ENCODE measurements at regions not wholly inside any gene's neighbourhood (a gene's known extent, or its start where the extent isn't known, plus 50 kb on each side); places are given as distances from the start of the nearest gene placed in this dataset.

GRCh38 chr4:156659983-156660382 lies 311.6 kb downstream of the PDGFC start:
- Histone ChIP-seq H3K9me3 (ENCODE audit: control insufficient read depth in 2 of 2, insufficient read depth in 1 of 2, low read depth in 1 of 2, low read length in 1 of 2) (no peaks in the 10 kb centered on the region), H3K36me3 (ENCODE audit: control insufficient read depth in 2 of 2, insufficient read depth in 2 of 2, low read length in 1 of 2) (no peaks in the 10 kb centered on the region), H3K4me3 (ENCODE audit: low read depth in 1 of 2, low read length in 2 of 2) (no peak overlapping the region), H3K27ac (ENCODE audit: low read depth in 2 of 2, low read length in 1 of 2) (no peak overlapping the region), H3K27me3 (ENCODE audit: control insufficient read depth in 1 of 2, insufficient read depth in 2 of 2, low read length in 2 of 2) (no peaks in the 10 kb centered on the region), H3K4me1 (ENCODE audit: control insufficient read depth in 2 of 2, insufficient read depth in 2 of 2, low read length in 1 of 2) (no peaks in the 10 kb centered on the region)
- 65 to 68% methylated on average over 3 of the region's 3 CpGs for WGBS, 2 donors

GRCh38 chr4:156659570-156659969 lies 312.0 kb downstream of the PDGFC start:
- Histone ChIP-seq H3K27ac (ENCODE audit: low read depth in 2 of 2, low read length in 1 of 2) (no peak overlapping the region), H3K4me1 (ENCODE audit: control insufficient read depth in 2 of 2, insufficient read depth in 2 of 2, low read length in 1 of 2) (no peaks in the 10 kb centered on the region), H3K9me3 (ENCODE audit: control insufficient read depth in 2 of 2, insufficient read depth in 1 of 2, low read depth in 1 of 2, low read length in 1 of 2) (no peaks in the 10 kb centered on the region), H3K27me3 (ENCODE audit: control insufficient read depth in 1 of 2, insufficient read depth in 2 of 2, low read length in 2 of 2) (no peaks in the 10 kb centered on the region), H3K36me3 (ENCODE audit: control insufficient read depth in 2 of 2, insufficient read depth in 2 of 2, low read length in 1 of 2) (no peaks in the 10 kb centered on the region), H3K4me3 (ENCODE audit: low read depth in 1 of 2, low read length in 2 of 2) (no peak overlapping the region)
- WGBS, 2 donors: 45 to 76% methylated on average over 2 of the region's 2 CpGs

GRCh38 chr4:156656896-156657295 lies 314.7 kb downstream of the PDGFC start:
- WGBS, 2 donors: 67 to 68% methylated on average over 2 of the region's 2 CpGs
- H3K9me3 ChIP-seq (ENCODE audit: control insufficient read depth in 2 of 2, insufficient read depth in 1 of 2, low read depth in 1 of 2, low read length in 1 of 2): no peaks in the 10 kb centered on the region
- H3K27me3 ChIP-seq (ENCODE audit: control insufficient read depth in 1 of 2, insufficient read depth in 2 of 2, low read length in 2 of 2): no peaks in the 10 kb centered on the region
- H3K36me3 ChIP-seq (ENCODE audit: control insufficient read depth in 2 of 2, insufficient read depth in 2 of 2, low read length in 1 of 2): no peaks in the 10 kb centered on the region
- no peaks in the 10 kb centered on the region for H3K4me1 ChIP-seq (ENCODE audit: control insufficient read depth in 2 of 2, insufficient read depth in 2 of 2, low read length in 1 of 2)
- no peak overlapping the region for H3K27ac ChIP-seq (ENCODE audit: low read depth in 2 of 2, low read length in 1 of 2)
- no peak overlapping the region for H3K4me3 ChIP-seq (ENCODE audit: low read depth in 1 of 2, low read length in 2 of 2)

GRCh38 chr4:156654410-156654809 lies 317.2 kb downstream of the PDGFC start:
- WGBS, 2 donors: 89 to 93% methylated on average over 5 of the region's 5 CpGs
- no peak overlapping the region for H3K27ac ChIP-seq (ENCODE audit: low read depth in 2 of 2, low read length in 1 of 2)
- H3K4me1 ChIP-seq (ENCODE audit: control insufficient read depth in 2 of 2, insufficient read depth in 2 of 2, low read length in 1 of 2): no peaks in the 10 kb centered on the region
- no peaks in the 10 kb centered on the region for H3K27me3 ChIP-seq (ENCODE audit: control insufficient read depth in 1 of 2, insufficient read depth in 2 of 2, low read length in 2 of 2)
- no peak overlapping the region for H3K4me3 ChIP-seq (ENCODE audit: low read depth in 1 of 2, low read length in 2 of 2)
- H3K36me3 ChIP-seq (ENCODE audit: control insufficient read depth in 2 of 2, insufficient read depth in 2 of 2, low read length in 1 of 2): no peaks in the 10 kb centered on the region
- no peaks in the 10 kb centered on the region for H3K9me3 ChIP-seq (ENCODE audit: control insufficient read depth in 2 of 2, insufficient read depth in 1 of 2, low read depth in 1 of 2, low read length in 1 of 2)

- Histone ChIP-seq H3K36me3 (ENCODE audit: control insufficient read depth in 2 of 2, insufficient read depth in 2 of 2, low read length in 1 of 2) (no peaks in the 10 kb centered on the region), H3K27me3 (ENCODE audit: control insufficient read depth in 1 of 2, insufficient read depth in 2 of 2, low read length in 2 of 2) (no peaks in the 10 kb centered on the region), H3K4me1 (ENCODE audit: control insufficient read depth in 2 of 2, insufficient read depth in 2 of 2, low read length in 1 of 2) (no peaks in the 10 kb centered on the region), H3K9me3 (ENCODE audit: control insufficient read depth in 2 of 2, insufficient read depth in 1 of 2, low read depth in 1 of 2, low read length in 1 of 2) (no peaks in the 10 kb centered on the region), H3K4me3 (ENCODE audit: low read depth in 1 of 2, low read length in 2 of 2) (no peak overlapping the region), H3K27ac (ENCODE audit: low read depth in 2 of 2, low read length in 1 of 2) (no peak overlapping the region)
These were observed 327.8 kb downstream of the PDGFC start for GRCh38 chr4:156643826-156644225.

- Histone ChIP-seq H3K36me3 (ENCODE audit: control insufficient read depth in 2 of 2, insufficient read depth in 2 of 2, low read length in 1 of 2) (no peaks in the 10 kb centered on the region), H3K27ac (ENCODE audit: low read depth in 2 of 2, low read length in 1 of 2) (no peak overlapping the region), H3K4me1 (ENCODE audit: control insufficient read depth in 2 of 2, insufficient read depth in 2 of 2, low read length in 1 of 2) (no peaks in the 10 kb centered on the region), H3K4me3 (ENCODE audit: low read depth in 1 of 2, low read length in 2 of 2) (no peak overlapping the region), H3K27me3 (ENCODE audit: control insufficient read depth in 1 of 2, insufficient read depth in 2 of 2, low read length in 2 of 2) (no peaks in the 10 kb centered on the region), H3K9me3 (ENCODE audit: control insufficient read depth in 2 of 2, insufficient read depth in 1 of 2, low read depth in 1 of 2, low read length in 1 of 2) (no peaks in the 10 kb centered on the region)
- WGBS, 2 donors: 77 to 80% methylated on average over 3 of the region's 3 CpGs
These were observed 329.4 kb downstream of the PDGFC start for GRCh38 chr4:156642161-156642560.

- Histone ChIP-seq H3K27ac (ENCODE audit: low read depth in 2 of 2, low read length in 1 of 2) (no peak overlapping the region), H3K4me3 (ENCODE audit: low read depth in 1 of 2, low read length in 2 of 2) (no peak overlapping the region), H3K4me1 (ENCODE audit: control insufficient read depth in 2 of 2, insufficient read depth in 2 of 2, low read length in 1 of 2) (no peaks in the 10 kb centered on the region), H3K27me3 (ENCODE audit: control insufficient read depth in 1 of 2, insufficient read depth in 2 of 2, low read length in 2 of 2) (no peaks in the 10 kb centered on the region), H3K36me3 (ENCODE audit: control insufficient read depth in 2 of 2, insufficient read depth in 2 of 2, low read length in 1 of 2) (no peaks in the 10 kb centered on the region), H3K9me3 (ENCODE audit: control insufficient read depth in 2 of 2, insufficient read depth in 1 of 2, low read depth in 1 of 2, low read length in 1 of 2) (no peaks in the 10 kb centered on the region)
- WGBS, 2 donors: 60 to 64% methylated on average over 4 of the region's 4 CpGs
These were observed 332.5 kb downstream of the PDGFC start for GRCh38 chr4:156638925-156639605.

GRCh38 chr4:156638334-156638733 lies 333.3 kb downstream of the PDGFC start:
- Histone ChIP-seq H3K9me3 (ENCODE audit: control insufficient read depth in 2 of 2, insufficient read depth in 1 of 2, low read depth in 1 of 2, low read length in 1 of 2) (no peaks in the 10 kb centered on the region), H3K36me3 (ENCODE audit: control insufficient read depth in 2 of 2, insufficient read depth in 2 of 2, low read length in 1 of 2) (no peaks in the 10 kb centered on the region)
- 63% methylated on average over 5 of the region's 5 CpGs for WGBS, 2 donors

GRCh38 chr4:156636381-156636780 lies 335.2 kb downstream of the PDGFC start:
- WGBS, 2 donors: 94 to 95% methylated on average over 4 of the region's 4 CpGs

More at GRCh38 chr4:156638334-156638733, 333.3 kb downstream of the PDGFC start:
- no peak overlapping the region for H3K4me3 ChIP-seq (ENCODE audit: low read depth in 1 of 2, low read length in 2 of 2)
- no peak overlapping the region for H3K27ac ChIP-seq (ENCODE audit: low read depth in 2 of 2, low read length in 1 of 2)
- H3K4me1 ChIP-seq (ENCODE audit: control insufficient read depth in 2 of 2, insufficient read depth in 2 of 2, low read length in 1 of 2): no peaks in the 10 kb centered on the region
- no peaks in the 10 kb centered on the region for H3K27me3 ChIP-seq (ENCODE audit: control insufficient read depth in 1 of 2, insufficient read depth in 2 of 2, low read length in 2 of 2)

GRCh38 chr4:156635051-156635450 lies 336.5 kb downstream of the PDGFC start:
- Histone ChIP-seq H3K4me3 (ENCODE audit: low read depth in 1 of 2, low read length in 2 of 2) (no peak overlapping the region), H3K27me3 (ENCODE audit: control insufficient read depth in 1 of 2, insufficient read depth in 2 of 2, low read length in 2 of 2) (no peaks in the 10 kb centered on the region), H3K9me3 (ENCODE audit: control insufficient read depth in 2 of 2, insufficient read depth in 1 of 2, low read depth in 1 of 2, low read length in 1 of 2) (no peaks in the 10 kb centered on the region), H3K27ac (ENCODE audit: low read depth in 2 of 2, low read length in 1 of 2) (no peak overlapping the region), H3K4me1 (ENCODE audit: control insufficient read depth in 2 of 2, insufficient read depth in 2 of 2, low read length in 1 of 2) (no peaks in the 10 kb centered on the region), H3K36me3 (ENCODE audit: control insufficient read depth in 2 of 2, insufficient read depth in 2 of 2, low read length in 1 of 2) (no peaks in the 10 kb centered on the region)
- 74 to 77% methylated on average over 1 of the region's 1 CpG for whole genome bisulfite sequencing, 2 donors

More at GRCh38 chr4:156636381-156636780, 335.2 kb downstream of the PDGFC start:
- H3K9me3 ChIP-seq (ENCODE audit: control insufficient read depth in 2 of 2, insufficient read depth in 1 of 2, low read depth in 1 of 2, low read length in 1 of 2): no peaks in the 10 kb centered on the region
- no peaks in the 10 kb centered on the region for H3K27me3 ChIP-seq (ENCODE audit: control insufficient read depth in 1 of 2, insufficient read depth in 2 of 2, low read length in 2 of 2)
- no peak overlapping the region for H3K27ac ChIP-seq (ENCODE audit: low read depth in 2 of 2, low read length in 1 of 2)
- no peaks in the 10 kb centered on the region for H3K36me3 ChIP-seq (ENCODE audit: control insufficient read depth in 2 of 2, insufficient read depth in 2 of 2, low read length in 1 of 2)
- no peak overlapping the region for H3K4me3 ChIP-seq (ENCODE audit: low read depth in 1 of 2, low read length in 2 of 2)
- no peaks in the 10 kb centered on the region for H3K4me1 ChIP-seq (ENCODE audit: control insufficient read depth in 2 of 2, insufficient read depth in 2 of 2, low read length in 1 of 2)
